ENCODE measurements at regions not wholly inside any gene's neighbourhood (a gene's known extent, or its start where the extent isn't known, plus 50 kb on each side); places are given as distances from the start of the nearest gene placed in this dataset.

DNA sequence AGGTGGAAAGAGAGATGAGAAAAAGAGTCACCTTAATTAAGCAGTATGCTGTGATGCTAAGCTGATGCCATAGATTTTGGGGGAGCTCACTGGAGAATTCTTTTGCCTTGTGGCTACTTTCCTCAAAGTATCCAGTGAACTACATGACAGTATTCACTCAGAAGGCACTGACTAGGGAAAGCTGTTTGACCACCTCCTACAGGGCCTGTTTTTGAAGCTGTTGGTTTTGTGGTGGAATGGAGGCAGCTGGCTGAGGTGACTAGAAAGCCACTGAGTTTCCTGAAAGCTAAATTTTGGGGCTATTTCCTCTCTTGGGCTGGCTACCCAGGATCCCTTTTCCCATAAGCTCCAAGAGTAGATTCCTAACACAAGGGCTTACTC lies 124.8 kb upstream of the EOLA2 start:
- no peak overlapping the region for H3K4me3 ChIP-seq (ENCODE audit: low read depth, low read length)

DNA sequence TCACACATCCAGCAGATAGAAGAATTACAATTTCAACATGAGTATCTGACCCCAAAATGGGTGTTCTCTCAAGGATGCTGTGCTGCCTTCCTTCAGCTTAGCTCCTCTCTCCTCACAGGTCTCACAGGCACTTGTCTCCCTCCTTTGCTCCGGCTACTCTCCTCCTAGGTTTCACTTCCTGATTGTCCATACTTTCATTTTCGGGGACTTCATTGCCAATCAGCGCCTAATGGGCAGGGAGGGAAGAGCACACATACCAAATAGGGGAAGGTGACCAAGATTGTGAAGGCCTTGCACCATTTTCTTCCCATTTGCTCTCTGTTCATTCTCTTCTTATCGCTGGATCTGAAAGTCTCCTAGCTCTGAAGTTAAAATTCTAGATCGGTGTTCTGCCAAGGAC lies 125.4 kb upstream of the EOLA2 start:
- peak; percentile 15 for DNase-seq (ENCODE audit: low read depth)
- no peak overlapping the region for H3K4me3 ChIP-seq (ENCODE audit: low read depth, low read length)
- TF ChIP-seq, protein P1, sequence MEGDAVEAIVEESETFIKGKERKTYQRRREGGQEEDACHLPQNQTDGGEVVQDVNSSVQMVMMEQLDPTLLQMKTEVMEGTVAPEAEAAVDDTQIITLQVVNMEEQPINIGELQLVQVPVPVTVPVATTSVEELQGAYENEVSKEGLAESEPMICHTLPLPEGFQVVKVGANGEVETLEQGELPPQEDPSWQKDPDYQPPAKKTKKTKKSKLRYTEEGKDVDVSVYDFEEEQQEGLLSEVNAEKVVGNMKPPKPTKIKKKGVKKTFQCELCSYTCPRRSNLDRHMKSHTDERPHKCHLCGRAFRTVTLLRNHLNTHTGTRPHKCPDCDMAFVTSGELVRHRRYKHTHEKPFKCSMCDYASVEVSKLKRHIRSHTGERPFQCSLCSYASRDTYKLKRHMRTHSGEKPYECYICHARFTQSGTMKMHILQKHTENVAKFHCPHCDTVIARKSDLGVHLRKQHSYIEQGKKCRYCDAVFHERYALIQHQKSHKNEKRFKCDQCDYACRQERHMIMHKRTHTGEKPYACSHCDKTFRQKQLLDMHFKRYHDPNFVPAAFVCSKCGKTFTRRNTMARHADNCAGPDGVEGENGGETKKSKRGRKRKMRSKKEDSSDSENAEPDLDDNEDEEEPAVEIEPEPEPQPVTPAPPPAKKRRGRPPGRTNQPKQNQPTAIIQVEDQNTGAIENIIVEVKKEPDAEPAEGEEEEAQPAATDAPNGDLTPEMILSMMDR (IDR thresholded peaks at IDR 0.05; ENCODE audit: low read depth, low read length): no peak
- TF ChIP-seq, protein P2, sequence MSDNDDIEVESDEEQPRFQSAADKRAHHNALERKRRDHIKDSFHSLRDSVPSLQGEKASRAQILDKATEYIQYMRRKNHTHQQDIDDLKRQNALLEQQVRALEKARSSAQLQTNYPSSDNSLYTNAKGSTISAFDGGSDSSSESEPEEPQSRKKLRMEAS (IDR thresholded peaks at IDR 0.05; ENCODE audit: low read depth, low read length): no peak
- TF ChIP-seq MYC (IDR thresholded peaks at IDR 0.05; ENCODE audit: low read depth, low read length): no peak
- TF ChIP-seq POLR2A (IDR thresholded peaks at IDR 0.05; ENCODE audit: extremely low read depth, insufficient read length): no peak

More for the DNA sequence above, 124.8 kb upstream of the EOLA2 start:
- TF ChIP-seq, protein P2 (IDR thresholded peaks at IDR 0.05; ENCODE audit: low read depth, low read length): no peak
- no peak for TF ChIP-seq MYC (IDR thresholded peaks at IDR 0.05; ENCODE audit: low read depth, low read length)
- TF ChIP-seq, protein P1 (IDR thresholded peaks at IDR 0.05; ENCODE audit: low read depth, low read length): no peak
- no peak for TF ChIP-seq POLR2A (IDR thresholded peaks at IDR 0.05; ENCODE audit: extremely low read depth, insufficient read length)
- no peak for DNase-seq (ENCODE audit: low read depth)

DNA sequence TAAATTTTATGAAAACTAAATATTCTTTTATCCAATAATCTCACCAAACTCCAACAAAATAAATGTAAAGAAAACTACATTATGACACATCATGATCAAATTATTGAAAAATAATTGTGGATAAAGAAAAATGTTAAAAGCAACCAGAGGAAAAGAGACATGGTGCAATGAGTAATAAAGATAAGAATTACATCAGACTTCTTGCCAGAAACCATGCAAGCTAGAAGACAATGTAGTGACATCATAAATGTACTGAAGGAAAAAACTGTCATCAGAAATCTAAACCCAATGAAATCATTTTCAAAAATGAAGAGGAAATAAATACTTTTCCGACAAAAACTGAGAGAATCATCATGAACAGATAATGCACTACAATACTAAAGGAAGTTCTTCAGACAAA lies 135.9 kb upstream of the EOLA2 start:
- no peak overlapping the region for H3K4me3 ChIP-seq (ENCODE audit: low read depth, low read length)
- DNase-seq (ENCODE audit: low read depth): no peak
- TF ChIP-seq MYC (IDR thresholded peaks at IDR 0.05; ENCODE audit: low read depth, low read length): no peak
- TF ChIP-seq, protein P2 (IDR thresholded peaks at IDR 0.05; ENCODE audit: low read depth, low read length): no peak

DNA sequence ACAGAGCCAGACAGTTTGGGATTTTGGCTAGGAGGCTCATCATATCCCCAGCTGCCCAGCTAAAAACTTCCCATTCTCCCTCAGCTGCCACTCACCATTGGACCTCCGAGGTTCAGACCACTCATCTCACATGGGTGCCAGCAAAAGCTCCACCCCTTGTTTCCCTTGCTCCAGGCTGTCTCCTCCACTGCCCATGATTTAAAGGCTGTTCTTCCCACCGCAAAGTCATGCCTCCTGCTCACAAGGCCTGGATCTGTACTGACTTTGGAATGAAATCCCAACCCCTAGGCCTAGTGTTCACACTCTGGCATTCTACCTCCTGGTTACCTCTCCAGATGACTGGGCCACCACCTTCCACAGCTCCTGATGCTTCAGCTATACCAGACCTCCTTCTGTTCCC lies 142.2 kb upstream of the EOLA2 start:
- TF ChIP-seq POLR2A (IDR thresholded peaks at IDR 0.05; ENCODE audit: extremely low read depth, insufficient read length) (no peak), MYC (IDR thresholded peaks at IDR 0.05; ENCODE audit: low read depth, low read length) (no peak)
- TF ChIP-seq, protein P2 (IDR thresholded peaks at IDR 0.05; ENCODE audit: low read depth, low read length): no peak
- TF ChIP-seq, protein P1 (IDR thresholded peaks at IDR 0.05; ENCODE audit: low read depth, low read length): no peak
- no peak for DNase-seq (ENCODE audit: low read depth)
- no peak overlapping the region for H3K4me3 ChIP-seq (ENCODE audit: low read depth, low read length)

DNA sequence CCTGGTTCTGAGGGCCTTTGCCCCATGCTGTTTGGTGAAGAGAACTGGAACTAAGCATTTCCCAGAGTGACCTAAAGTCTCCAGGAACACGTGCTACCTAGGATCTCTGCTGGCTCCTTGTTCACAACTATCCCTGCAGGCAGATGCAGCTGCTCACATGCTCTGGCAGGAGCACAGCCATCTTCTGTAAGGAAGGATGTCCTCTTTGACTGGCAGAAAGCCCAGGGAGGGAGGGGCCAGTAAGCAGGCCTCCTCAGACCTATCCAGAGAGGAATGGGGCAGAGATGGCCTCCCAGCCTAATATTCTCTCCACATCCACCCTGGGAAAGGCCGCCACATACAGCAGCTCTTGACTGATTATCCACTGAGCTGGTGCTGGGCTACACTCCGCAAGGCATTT lies 142.8 kb upstream of the EOLA2 start:
- TF ChIP-seq POLR2A (IDR thresholded peaks at IDR 0.05; ENCODE audit: extremely low read depth, insufficient read length) (no peak), MYC (IDR thresholded peaks at IDR 0.05; ENCODE audit: low read depth, low read length) (no peak)
- TF ChIP-seq, protein P2 (IDR thresholded peaks at IDR 0.05; ENCODE audit: low read depth, low read length): no peak
- TF ChIP-seq, protein P1 (IDR thresholded peaks at IDR 0.05; ENCODE audit: low read depth, low read length): no peak
- H3K4me3 ChIP-seq (ENCODE audit: low read depth, low read length): no peak overlapping the region
- DNase-seq (ENCODE audit: low read depth): no peak

DNA sequence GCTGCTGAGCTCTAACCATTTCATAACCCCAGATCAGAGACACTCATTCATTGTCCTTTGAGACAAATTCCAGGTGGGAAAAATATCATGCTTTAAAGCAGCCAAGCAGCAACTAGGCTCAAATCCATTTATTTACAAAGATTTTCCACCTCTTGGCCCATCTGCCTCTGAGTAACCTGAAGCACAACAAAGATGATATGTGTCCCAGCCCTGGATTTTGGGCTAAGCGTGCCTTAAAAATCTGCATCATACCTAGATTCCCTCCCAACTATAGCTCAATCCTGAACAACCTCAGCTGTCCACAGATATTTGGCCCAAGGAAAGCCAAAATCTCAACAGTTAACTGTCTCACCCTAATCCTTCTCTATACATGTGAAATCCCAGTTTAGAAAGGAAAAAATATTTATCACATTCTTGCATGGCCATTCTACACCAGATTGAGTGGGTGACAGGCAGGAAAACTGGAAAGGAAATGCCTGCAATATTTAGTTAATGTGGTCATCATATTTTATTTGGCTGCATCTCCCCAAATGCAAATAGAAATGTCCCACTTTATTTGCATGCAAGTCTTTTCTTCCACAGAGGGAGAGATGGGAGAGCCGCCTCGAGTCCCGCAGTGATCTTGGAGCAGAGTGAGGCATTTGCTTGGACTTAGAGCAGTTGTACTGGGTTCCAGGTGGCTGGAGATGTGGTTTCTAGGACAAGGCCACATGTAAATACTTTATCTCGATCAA lies 146.4 kb upstream of the EOLA2 start:
- no peak overlapping the region for H3K4me3 ChIP-seq (ENCODE audit: low read depth, low read length)
- no peak for DNase-seq (ENCODE audit: low read depth)
- TF ChIP-seq, protein P1 (IDR thresholded peaks at IDR 0.05; ENCODE audit: low read depth, low read length): no peak
- TF ChIP-seq POLR2A (IDR thresholded peaks at IDR 0.05; ENCODE audit: extremely low read depth, insufficient read length) (no peak), MYC (IDR thresholded peaks at IDR 0.05; ENCODE audit: low read depth, low read length) (no peak)
- TF ChIP-seq, protein P2 (IDR thresholded peaks at IDR 0.05; ENCODE audit: low read depth, low read length): no peak
